ENCODE measurements at regions not wholly inside any gene's neighbourhood (a gene's known extent, or its start where the extent isn't known, plus 50 kb on each side); places are given as distances from the start of the nearest gene placed in this dataset.
"Not testable (repeated sequence)": the region's sequence is repeated elsewhere in the genome, so short reads cannot be mapped to it uniquely, and the experiment has no call there.

GRCh38 chr22:27097506-27097905 lies 440.1 kb downstream of the MIAT start:
- DNase-seq (ENCODE audit: low spot score): no peak

- DNase-seq (ENCODE audit: low spot score): peak; percentile 31
Measured at GRCh38 chr22:27097933-27098332, 440.5 kb downstream of the MIAT start.

- no peak for DNase-seq (ENCODE audit: low spot score)
Measured at GRCh38 chr22:27099946-27100722, 442.7 kb downstream of the MIAT start.

GRCh38 chr22:27100789-27101188 lies 443.4 kb downstream of the MIAT start:
- peak; percentile 79 for DNase-seq (ENCODE audit: low spot score)

GRCh38 chr22:27101288-27101687 lies 443.9 kb downstream of the MIAT start:
- no peak for DNase-seq (ENCODE audit: low spot score)

GRCh38 chr22:27104449-27104848 lies 447.1 kb downstream of the MIAT start:
- no peak for DNase-seq (ENCODE audit: low spot score)

- peak; percentile 82 for DNase-seq (ENCODE audit: low spot score)
Measured at GRCh38 chr22:27105142-27106025, 448.0 kb downstream of the MIAT start.

- DNase-seq (ENCODE audit: low spot score): no peak
Measured at GRCh38 chr22:27106985-27107384, 449.6 kb downstream of the MIAT start.

- DNase-seq (ENCODE audit: low spot score): no peak
Measured at GRCh38 chr22:27107386-27107785, 450.0 kb downstream of the MIAT start.

- DNase-seq (ENCODE audit: low spot score): peak; percentile 69
Measured at GRCh38 chr22:27107824-27108223, 450.4 kb downstream of the MIAT start.

GRCh38 chr22:27108425-27109114 lies 451.2 kb downstream of the MIAT start:
- DNase-seq (ENCODE audit: low spot score): no peak

GRCh38 chr22:27109406-27109805 lies 452.0 kb downstream of the MIAT start:
- not testable (repeated sequence) for DNase-seq (ENCODE audit: low spot score)

GRCh38 chr22:27110665-27111451 lies 453.5 kb downstream of the MIAT start:
- peak; percentile 73 for DNase-seq (ENCODE audit: low spot score)

- DNase-seq (ENCODE audit: low spot score): no peak
Measured at GRCh38 chr22:27111796-27112672, 454.6 kb downstream of the MIAT start.

- peak; percentile 93 for DNase-seq (ENCODE audit: low spot score)
Measured at GRCh38 chr22:27113211-27113635, 455.8 kb downstream of the MIAT start.

GRCh38 chr22:27113641-27114040 lies 456.3 kb downstream of the MIAT start:
- no peak for DNase-seq (ENCODE audit: low spot score)

GRCh38 chr22:27114186-27114585 lies 456.8 kb downstream of the MIAT start:
- no peak for DNase-seq (ENCODE audit: low spot score)

- DNase-seq (ENCODE audit: low spot score): no peak
Measured at GRCh38 chr22:27115410-27115809, 458.0 kb downstream of the MIAT start.

- DNase-seq (ENCODE audit: low spot score): peak; percentile 70
Measured at GRCh38 chr22:27115816-27116256, 458.4 kb downstream of the MIAT start.

GRCh38 chr22:27116312-27117086 lies 459.1 kb downstream of the MIAT start:
- DNase-seq (ENCODE audit: low spot score): no peak

Data from hepatic stellate cell (primary cell).